HG02571 (cell line): ENCODE measurements at regions not wholly inside any gene's neighbourhood (a gene's known extent, or its start where the extent isn't known, plus 50 kb on each side); places are given as distances from the start of the nearest gene placed in this dataset.

Experiments used
- ATAC-seq: cut with Tn5 transposase; IDR thresholded peaks from one replicate; pipeline ENCODE4 v1.9.1; 2021; ENCODE audit warnings: mild to moderate bottlenecking, moderate library complexity; ENCODE audit not compliant: unreplicated experiment

DNA sequence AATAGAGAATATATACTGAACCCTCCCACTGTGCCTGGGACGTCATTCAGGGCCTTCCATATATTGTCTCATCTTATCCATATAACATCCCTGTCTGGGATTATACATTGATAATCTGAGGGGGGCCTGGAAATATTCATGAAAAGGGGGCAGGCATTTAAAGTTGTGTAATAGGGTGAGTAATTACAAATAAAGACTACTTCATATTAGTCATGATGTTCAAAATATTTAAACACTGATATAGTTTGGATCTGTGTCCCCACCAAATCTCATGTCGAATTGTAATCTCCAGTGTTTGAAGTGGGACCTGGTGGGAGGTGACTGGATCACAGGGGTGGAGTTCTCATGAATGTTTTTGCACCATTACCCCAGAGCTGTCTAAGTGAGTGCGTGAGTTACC is 97.8 kb downstream of the AQP9 start:
- ATAC-seq = no peak

DNA sequence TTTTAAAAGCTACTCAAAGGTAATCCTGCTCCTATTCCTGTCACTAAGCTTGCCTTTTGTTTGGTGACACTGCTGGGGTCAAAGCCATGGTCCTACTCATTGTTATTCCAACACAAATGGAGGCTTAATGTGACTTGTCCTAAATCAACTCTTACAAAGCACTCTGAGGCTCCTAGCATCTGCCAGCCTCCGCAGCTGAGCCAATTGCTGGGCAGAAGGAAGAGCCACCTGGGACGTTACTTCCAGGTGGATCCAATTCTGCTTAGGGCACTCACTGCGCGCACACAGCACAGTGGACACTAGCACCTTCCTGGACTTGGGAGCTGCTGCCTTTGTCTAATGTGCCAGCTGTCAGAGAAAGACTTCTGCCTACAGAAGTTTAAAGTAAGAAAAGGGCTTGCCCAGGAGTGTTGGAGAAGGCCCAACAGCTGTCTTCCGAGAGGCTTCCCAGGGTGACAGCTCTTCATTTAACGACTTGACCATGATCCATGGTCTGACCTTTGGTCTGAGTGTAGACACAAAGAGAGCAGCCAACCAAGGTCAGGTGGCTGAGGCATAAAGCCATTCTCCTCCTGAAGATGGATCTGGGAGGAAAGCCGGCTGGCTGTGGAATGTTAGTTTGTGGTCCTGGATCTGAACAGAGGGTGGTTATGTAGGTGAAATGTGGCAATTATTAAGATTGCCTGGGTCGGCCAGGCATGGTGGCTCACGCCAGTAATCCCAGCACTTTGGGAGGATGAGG is 102.2 kb downstream of the AQP9 start:
- ATAC-seq = no peak

DNA sequence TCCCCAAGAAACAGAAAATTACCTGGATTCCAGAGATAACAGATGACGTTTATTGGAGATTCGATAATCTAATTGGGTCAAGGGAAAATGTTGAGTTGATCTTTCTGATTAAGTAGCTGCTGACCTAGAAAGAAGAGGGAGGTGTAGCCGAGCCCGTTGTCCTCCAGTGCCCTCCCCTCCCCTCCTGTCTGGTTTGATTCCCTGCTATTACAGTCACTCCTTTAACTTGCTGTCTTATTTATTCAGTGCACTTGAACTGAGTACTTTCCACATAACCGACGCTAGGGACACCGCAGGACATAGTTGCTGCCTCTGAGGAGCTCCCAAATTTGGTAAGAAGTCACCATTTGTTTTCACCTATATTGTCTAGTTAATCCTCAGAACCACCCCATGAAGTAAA is 103.7 kb downstream of the AQP9 start:
- ATAC-seq = no peak

DNA sequence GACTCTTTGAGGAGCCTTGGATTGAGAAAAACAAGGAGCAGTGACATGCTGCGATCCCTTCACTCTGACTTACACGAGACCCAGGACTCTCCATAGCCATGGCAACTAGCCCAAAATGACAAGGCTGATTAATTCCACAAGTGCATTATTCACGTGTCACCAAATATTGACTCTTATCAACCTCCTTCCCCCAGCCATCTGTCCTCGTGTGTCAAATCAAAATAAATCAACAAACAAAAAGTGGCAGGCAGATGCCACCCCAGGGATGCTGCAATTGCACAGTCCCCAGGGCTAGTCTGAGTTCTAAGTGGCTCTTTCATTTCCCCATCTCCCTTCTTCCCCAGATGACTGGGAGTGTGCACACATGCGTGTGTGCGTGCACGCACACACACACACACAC is 104.9 kb downstream of the AQP9 start:
- ATAC-seq = no peak

DNA sequence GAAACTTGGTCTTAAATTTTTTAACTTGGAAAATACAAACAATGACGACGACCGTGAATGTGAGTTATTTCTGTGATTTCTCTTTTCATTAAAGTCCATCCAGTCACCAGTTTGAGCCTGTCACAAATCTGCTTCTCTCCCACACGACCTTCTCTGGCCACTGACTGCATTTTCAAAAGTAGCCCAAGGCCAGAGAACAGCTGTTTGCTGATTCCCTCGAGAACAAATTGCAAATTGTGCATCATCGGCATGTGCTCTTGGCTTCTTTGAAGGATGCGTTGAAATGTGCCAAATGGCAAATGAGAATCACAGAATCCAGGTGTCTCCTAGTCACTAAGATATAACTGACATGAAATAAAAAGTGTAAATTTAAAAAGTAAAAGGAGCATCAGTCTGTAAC is 106.4 kb downstream of the AQP9 start:
- ATAC-seq = no peak

DNA sequence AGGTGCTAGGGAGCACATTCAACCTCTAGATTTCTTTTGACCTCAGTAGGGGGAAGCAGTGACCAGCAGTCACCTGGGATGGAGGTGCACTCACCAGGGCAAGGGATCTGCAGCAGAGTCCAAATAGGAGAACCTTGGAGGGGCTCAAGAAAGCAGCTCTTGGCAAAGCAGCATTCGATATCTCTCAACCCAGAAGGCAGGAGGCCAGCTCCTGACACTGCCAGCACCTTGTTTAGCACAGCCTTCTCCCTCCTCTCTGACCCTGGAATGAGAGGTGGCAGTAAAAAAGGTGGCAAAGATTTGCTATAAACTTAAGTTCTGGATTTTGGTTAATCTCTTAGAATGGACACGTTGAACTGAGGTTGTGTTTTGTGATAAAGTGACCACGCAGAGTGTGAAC is 107.9 kb downstream of the AQP9 start:
- ATAC-seq = no peak

DNA sequence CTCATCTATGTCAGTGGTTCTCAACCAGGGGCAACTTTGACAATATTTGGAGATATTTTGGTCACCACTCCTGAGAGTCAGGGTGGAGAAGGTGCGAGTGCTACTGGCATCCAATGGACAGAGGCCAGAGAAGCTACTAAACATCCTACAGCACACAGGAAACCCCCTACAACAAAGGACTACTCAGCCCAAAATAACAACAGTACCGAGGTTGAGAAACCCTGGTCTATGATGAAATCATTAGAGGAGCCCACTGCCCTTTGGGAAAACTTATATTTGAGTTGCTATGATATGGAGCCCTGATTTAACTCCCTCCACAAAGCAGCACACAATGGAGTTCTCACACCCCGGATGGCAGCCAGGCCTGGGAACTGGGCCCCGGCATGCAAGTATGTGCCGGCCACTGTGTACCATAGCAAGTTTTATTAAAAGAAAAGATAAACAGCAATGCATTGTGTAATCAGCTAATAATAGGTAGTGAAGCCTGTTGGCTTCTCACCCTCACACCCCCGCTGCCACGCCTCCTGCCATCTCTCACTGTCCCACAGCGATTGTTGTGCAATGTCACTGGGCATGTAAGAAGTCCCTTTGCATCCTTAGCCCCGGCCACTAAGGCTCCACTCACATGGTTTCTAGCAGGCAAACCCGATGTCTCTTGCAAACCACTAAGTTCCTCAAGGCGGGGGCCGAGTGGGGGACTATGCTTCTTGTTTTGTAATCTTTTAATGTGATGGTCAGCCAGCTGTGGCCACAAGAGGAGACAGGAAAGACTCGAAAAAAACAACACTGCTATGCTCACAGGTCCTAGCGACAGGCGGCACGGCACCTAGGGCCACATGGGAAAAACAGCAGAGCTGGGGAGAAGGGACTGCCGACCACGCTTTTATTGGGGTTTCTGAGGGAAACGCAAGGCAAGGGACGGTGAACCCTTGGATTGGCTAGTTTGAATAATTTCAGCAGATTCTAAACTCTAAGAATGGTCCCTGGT is 110.0 kb downstream of the AQP9 start:
- no peak for ATAC-seq

DNA sequence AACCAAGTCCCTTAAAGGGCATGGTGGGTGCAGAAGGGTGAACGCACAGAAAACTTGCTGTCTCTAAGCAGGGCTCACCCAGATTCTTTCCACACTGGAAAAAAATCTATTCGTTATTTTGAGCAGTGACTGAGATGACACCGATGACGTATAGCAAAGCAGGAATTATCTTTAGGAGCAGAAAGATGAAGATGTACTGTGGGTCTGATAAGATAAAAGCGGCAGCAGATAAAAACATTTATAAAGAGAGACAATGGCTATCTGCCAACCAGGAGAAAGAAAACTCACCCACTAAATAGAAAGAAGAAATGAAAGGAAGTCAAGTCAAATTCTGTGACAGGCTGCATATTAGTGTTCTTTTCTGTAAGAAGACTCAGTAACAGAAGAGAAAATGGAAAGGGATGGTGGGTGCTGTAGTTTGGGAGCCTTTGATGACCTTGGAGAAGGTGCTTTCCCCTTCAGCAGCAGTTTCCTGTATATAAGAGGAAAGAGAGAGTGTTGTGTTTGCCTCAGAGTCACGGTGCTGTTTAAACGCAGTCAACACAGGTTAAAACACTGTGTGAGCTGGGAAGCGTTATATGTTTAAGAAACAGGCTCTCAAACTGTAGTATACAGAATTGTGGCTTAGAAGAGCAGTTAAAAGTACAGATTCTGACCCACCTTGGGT is 111.6 kb downstream of the AQP9 start:
- ATAC-seq = no peak

DNA sequence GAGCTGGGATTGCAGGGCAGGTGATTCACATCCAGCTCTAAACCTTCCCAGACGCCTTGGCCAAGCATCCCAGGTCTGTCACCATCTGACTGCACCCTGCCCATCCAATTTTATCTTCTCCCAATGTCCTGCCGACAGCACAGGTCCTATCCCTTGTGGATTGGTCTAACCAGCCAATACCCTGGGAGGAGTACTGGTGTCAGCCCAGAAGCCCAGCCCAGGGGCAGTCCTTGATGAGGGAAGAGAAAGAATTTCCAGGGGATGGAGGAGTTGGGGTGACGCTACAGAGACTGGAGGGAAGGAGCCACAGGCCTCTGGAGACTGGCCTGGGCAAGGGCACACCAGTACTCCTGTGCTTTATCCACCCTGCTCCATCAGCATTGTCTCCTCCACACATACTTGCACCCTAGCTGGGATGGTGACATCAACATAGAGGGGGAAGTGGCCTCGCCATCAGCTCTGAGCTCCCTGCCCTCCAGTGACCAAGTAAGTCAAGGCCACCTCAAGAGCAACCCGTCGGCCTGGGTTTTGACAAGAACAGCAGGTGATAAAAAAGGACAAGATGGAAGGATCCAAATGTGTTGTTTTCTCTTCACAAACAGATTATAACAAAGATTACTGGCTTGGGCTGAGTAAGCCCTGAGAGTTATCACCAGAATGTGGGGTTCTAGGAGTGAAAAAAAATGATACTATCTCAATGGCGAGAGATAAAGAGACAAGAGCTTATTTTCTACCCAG is 114.6 kb downstream of the AQP9 start:
- ATAC-seq = no peak

DNA sequence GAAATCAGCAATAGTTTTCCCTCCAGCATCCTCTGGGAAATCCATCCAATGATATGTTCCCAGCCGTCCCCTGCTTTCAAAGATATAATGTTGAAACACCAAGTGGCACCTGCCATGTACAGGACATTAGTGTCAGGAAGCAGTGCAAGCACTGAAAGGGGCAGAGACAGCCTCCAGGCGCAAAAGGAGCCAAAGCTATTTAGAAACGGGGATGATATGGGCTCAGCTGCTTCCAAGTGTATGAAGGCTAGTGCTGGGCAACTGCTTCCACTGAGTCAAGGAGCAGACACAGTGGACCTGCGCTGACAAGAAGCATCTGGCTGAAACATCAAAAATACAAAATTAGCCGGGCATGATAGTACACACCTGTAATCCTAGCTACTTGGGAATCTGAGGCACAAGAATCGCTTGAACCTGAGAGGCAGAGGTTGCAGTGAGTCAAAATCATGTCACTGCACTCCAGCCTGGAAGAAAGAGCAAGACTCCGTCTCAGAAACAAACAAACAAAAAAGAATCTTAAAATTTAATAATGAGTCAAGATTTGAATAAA is 119.7 kb downstream of the AQP9 start:
- no peak for ATAC-seq

DNA sequence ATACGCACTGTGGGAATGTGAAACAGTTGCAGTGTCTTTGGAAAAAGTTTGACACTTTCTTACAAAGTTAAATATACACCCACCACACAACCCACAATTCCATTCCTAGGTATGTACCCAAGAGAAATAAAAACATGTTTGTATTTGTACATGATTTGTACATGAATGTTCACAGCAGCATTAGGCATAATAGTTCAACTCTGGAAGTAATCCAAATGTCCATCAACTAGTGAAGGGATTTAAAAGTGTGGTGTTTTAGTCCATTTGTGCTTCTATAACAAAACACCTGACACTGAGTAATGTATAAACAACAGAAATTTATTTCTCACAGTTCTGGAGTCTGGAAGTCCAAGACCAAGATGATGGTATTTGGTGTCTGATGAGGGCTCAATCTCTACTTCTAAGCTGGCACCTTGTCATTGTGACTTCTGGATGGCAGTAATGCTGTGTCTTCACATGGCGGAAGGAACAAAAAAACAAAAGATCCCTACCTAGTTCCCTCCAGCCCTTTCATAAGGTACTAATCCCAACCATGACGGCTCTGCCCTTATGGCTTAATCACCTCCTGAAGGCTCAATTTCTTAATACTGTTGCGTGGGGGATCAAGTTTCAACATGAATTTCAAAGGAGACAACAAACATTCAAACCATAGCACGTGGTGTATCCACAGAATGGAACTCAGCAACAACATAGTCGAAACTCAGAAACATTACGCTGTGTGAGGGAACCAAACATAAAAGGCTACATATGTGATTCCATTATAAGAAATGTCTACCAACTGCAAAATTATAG is 120.5 kb downstream of the AQP9 start:
- no peak for ATAC-seq

DNA sequence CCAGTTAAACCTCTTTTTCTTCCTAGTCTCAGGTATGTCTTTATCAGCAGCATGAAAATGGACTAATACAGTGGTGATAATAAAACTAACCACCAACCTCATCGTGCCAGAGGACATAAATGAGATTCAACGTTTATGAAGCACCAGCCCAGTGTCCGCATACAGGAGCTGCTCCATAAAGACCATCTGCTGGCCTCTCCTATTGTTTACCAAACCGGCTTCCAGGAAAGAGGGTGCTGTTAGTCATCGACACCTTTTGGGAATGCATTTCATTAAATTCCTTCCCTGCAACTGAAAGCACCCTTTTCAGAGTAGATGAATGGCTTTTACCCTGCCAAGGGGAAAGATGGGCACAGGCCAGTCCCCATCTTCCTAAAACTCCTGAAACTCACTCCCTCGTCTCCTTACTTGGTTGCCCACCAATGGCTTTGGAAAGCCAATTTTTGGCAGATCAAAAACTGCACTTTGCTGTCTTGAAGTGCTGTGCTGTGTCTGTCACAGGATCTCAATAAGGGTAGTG is 122.1 kb downstream of the AQP9 start:
- no peak for ATAC-seq

DNA sequence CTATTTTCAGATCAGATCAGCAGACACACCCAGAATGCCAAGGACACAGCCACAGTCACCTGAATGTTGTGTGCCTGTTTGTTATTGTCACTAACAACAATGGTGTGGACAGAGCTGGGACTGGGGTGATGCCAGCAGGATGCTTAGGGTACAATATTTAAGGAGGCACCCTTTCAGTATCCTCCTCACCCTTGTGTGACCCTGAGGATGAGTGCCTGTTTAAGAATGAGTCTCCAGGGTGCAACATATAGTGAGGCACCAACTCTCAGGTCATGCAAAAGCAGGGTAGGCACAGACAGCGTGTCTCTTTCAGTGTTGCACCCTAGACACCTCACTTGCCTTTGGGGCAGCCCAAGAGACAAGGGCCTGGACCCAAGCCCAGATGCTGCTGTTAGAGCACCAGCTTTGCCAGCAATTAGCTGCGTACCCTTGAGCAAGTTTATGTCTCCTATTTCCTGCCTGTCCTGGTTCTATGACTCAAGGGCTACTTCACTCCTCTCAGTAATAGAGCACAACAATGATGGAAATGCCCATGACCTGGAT is 122.6 kb downstream of the AQP9 start:
- ATAC-seq = no peak

DNA sequence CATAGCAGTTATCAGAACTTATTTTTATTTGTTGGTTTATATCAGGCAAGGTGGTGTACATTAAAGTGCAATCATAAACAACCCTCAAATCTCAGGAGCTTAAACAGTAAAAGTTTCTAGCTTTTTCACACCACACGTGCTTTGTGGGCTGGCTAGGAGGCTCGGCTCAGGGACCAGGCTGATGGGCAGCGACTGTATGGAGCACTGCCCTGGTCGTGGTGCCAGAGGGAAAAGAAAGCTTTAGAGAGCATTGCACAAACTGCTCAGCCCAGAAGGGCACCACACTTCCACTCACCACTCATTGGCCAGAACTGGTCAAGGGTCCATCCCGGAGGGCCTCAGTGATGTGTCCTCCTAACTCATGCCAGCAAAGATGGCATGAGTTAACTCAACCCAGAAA is 123.2 kb downstream of the AQP9 start:
- ATAC-seq = no peak

DNA sequence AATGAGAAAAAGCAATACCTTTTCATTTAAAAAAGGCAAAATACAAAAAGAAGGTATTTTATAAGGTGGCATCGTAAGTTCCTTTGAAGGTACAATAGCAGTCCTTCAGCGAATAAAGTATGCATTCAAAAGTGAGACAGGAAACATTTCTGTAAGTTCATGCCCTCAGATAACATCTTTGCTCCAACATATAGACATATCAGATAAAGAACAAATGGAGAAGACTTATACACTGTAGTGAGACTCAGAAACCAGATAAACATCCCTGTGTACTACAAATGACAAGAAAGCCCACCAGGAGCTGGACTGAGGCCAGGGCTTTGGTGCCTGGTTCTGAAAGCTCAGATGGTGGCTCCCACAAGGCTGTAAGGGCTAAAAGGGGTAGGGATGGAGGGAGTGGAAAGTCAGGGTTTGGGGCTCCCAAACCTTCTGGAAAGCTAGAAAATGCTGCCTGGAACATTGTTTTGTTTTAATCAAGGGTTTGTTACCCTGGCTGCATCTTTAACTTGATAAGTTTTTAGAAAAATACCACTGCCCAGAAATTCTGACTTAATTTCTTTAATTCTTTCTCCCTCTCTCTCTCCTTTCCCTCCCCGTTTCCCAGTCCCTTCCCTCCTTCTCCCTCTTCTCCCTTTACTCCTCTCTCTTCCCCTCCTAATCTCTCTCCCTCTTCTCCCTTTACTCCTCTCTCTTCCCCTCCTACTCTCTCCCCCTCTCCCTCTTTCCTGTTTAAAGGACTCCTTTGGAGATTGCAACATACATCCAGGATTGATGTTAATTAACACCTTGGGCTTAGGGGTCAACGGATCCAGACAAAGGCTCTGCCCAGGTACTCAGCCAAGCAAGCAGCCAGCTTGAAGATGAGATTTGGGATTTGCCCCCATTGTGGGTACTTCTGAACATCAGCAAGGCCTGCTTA is 126.1 kb downstream of the AQP9 start:
- ATAC-seq = no peak

DNA sequence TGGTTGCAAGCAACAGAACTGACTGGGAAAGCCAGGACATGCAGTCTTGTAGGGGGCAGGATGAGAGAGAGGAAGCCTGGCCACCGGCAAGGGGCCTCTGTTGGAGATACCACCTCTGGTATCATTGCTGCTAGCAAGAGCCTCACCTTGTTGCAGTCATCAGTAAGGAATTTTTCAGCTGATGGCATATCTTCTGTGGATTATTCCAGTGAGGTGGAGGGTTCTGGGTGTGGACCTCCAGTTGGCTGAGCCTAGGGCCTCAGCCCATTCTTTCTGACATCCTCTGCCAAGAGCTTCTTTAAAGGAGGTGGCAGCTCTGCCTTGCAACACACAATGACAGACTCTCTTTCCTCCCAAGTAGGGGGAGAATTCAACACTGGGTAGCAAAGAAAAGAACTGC is 128.9 kb downstream of the AQP9 start:
- no peak for ATAC-seq

DNA sequence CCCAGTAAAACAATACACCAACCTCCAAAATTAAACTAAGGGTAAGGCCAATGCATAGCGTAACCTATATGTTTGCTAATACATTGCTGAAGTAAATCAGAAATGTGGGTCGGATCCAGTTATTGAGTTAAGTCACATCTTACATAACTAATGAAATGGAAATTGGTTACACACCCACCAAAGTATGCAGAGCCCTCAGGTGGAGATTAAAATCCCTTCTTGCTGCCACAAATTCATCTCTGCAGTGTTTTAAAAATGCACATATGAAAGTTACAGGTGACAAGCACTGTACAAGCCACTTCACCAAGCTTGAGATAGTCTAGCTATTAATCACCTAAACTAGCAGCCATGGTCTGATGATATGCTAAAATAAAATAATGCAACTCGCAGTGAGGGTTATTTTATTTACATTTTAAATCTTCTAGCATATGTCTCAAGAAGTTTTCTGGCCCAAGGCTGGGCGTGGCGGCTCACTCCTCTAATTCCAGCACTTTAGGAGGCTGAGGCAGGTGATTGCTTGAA is 130.6 kb downstream of the AQP9 start:
- no peak for ATAC-seq
